VCaP (cell line): ENCODE measurements at regions not wholly inside any gene's neighbourhood (a gene's known extent, or its start where the extent isn't known, plus 50 kb on each side); places are given as distances from the start of the nearest gene placed in this dataset.

Experiments used
- H3K27ac ChIP-seq: fragments of 450-650 bp; 2 replicates; pipeline ENCODE4 v1.5.1; 2017
- TF ChIP-seq, protein P1 (sequence below): fragments of 450-650 bp; conservative IDR thresholded peaks from 2 replicates; pipeline ENCODE4 v1.5.1; 2017; ENCODE audit warnings: mild to moderate bottlenecking, moderate library complexity

DNA sequence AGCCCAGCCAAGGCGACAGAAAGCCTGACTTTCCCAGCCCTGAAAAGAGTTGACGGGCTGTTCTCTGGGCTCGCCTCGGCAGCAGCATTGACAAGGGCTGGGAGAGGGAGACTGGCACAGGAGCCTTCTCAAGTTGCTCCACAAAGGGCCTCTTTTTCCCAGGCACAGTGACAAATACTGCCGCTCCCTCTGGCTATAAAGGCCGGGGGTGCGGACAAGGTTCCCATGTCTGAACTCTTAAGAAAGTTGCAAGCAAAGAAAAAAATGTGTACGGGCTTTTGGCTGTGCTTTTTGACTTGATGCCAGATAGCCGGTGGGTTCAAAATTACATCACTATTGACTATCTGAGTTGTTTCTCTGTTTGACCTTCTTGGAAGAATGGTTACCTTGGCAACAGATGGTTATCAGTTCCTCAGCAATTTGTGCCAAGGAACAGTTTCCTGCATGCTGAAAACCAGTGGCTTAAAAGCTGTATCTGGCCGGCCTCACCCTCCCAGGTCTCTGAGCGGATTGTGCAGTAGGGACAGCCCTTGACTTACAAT lies 115.9 kb upstream of the EEPD1 start:
- TF ChIP-seq, protein P1, sequence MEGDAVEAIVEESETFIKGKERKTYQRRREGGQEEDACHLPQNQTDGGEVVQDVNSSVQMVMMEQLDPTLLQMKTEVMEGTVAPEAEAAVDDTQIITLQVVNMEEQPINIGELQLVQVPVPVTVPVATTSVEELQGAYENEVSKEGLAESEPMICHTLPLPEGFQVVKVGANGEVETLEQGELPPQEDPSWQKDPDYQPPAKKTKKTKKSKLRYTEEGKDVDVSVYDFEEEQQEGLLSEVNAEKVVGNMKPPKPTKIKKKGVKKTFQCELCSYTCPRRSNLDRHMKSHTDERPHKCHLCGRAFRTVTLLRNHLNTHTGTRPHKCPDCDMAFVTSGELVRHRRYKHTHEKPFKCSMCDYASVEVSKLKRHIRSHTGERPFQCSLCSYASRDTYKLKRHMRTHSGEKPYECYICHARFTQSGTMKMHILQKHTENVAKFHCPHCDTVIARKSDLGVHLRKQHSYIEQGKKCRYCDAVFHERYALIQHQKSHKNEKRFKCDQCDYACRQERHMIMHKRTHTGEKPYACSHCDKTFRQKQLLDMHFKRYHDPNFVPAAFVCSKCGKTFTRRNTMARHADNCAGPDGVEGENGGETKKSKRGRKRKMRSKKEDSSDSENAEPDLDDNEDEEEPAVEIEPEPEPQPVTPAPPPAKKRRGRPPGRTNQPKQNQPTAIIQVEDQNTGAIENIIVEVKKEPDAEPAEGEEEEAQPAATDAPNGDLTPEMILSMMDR, result no peak
- H3K27ac ChIP-seq, result peak overlapping the region; percentile 99

DNA sequence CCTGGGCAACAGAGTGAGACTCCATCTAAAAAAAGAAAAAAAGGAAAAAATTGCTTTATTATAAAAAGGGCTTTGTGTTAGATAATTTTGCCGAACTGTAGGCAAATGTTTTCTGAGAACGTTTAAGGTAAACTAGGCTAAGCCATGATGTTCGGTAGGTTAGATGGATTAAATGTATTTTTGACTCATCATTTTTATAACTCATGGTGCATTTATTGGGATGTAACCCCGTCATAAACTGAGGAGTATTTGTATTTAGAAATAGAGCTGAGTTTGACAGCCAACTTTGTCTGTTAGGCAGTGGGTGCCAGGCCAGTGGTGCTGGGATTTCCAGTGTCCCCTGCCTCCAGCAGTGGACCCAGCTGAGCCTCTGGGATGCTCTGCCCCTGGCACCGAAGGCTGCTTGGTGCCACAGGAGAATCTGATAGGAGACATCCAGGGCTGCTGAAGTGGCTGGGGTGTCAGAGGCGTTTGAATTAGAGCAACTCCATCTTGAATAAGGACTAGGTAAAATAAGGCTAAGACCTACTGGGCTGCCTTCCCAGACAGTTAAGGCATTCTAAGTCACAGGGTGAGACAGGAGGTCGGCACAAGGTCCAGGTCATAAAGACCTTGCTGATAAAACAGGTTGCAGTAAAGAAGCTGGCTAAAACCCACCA lies 114.9 kb upstream of the EEPD1 start:
- peak overlapping the region; percentile 99 for H3K27ac ChIP-seq

DNA sequence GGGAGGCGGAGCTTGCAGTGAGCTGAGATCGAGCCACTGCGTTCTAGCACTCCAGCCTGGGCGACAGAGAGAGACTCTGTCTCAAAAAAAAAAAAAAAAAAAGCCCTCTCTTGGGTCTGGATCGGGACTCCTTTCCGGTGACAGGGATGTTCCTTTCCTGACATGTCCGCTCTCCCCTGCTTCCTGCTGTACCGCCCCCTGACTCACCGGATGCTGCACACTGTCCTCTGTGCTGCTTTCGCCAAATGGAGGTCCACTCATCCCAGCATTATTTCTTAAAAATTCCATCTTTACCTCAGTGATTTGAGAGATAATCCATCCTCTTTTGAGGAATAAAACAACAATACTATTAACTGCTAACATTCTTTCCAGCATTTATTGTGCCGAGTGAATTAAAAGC lies 113.8 kb upstream of the EEPD1 start:
- peak overlapping the region; percentile 99 for H3K27ac ChIP-seq
- TF ChIP-seq, protein P1, result no peak

More for the DNA sequence above, 114.9 kb upstream of the EEPD1 start:
- TF ChIP-seq, protein P1, result no peak

DNA sequence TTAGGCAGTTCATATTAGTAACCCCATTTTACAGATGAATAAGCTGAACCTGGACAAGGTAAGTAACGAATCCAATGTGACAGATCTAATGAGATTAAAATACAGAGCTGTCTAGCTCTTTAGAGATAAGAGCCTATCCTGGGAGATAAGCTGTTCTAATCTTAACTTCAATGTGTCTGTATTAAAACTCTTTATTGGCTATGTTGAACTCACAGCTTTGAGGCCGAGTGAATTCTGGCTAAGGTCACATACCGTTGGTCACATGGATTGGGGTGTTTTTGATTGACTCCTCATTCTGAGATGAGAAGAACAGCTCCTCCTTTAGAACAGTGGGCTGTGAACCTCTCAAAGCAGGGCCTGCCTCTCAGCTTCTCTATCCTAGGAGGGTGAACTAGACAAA lies 113.4 kb upstream of the EEPD1 start:
- peak overlapping the region; percentile 99; the same call in 1 of the 2 replicates for H3K27ac ChIP-seq
- TF ChIP-seq, protein P1, result no peak

DNA sequence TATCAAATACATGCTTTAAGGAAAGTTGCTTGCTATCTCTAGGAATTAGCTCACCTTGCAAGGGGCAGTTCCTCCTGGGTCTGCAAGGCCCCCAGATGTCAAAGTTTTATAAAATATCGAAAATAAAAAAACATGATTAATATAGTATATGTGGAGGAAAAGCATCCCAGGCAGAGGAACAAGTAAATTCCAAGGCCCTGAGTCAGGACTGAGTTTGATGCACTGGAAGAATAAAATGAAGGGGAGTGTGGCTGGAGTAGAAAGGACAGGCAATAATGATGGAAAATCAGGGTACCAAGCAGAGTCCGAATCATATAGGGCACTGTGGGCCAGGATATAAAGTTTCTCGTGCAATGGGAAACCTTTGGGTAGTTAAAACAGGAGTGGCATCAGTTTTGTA lies 112.4 kb upstream of the EEPD1 start:
- TF ChIP-seq, protein P1, result no peak
- no peak overlapping the region for H3K27ac ChIP-seq

DNA sequence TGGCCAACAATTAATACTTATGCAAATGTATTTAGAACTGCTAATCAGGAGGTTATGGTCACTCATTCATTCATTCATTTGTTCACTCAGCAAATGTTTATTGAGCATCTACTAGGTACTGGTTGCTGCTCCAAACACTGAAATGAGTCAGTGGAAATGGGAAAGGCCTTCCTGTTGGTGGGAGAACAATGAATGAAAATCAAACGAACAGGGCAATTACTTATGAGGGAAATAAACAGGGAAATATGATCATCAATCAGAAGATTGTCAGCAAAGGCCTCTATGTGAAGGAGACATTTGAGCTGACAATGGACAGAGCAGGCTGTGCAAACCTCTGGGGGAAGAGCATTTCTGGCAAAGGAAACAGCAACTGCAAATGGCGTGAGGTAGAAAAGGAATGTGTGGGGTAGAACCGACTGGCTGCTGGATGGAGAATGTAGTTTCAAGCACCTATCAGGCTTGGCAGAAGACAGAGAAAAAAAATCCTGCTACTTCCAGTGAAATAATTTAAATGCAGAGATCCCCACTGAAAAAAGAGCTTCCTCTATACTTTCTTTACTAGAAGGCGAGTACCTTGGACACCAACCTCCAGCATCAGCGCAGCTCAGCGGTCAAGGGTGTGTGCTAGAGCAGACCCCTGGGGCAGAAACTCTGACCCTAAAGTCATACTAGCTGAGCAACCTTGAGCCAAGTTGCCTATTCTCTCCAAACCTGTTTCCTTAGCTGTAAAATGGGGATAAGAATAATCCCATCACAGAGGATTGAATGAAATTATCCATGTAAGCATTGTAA lies 108.8 kb upstream of the EEPD1 start:
- H3K27ac ChIP-seq, result no peak overlapping the region
- TF ChIP-seq, protein P1, result no peak

DNA sequence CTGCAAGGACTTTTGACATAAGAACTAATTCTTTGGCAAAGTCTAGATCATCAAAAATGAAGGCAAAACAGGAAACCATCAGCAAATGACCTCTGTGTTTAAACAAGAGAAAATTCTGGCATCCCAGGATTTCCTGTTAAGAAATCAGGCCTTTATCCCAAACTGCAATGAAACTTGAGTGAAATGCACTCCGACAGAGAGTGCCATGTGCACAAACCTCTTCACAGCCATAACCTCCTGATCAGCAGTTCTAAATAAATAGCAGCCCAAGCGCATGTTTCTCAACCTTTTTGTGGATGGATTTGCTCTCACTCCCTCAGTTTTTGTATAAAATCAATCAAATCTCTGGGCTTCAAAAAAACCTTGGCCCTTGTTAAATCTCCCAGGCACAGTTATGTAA lies 107.7 kb upstream of the EEPD1 start:
- H3K27ac ChIP-seq, result no peak overlapping the region
- TF ChIP-seq, protein P1, result no peak
